Activated CD8-positive, alpha-beta memory T cell treated with anti-CD3 and anti-CD28 coated beads for 1 hour (primary cell): ENCODE measurements at regions not wholly inside any gene's neighbourhood (a gene's known extent, or its start where the extent isn't known, plus 50 kb on each side); places are given as distances from the start of the nearest gene placed in this dataset.
"Not testable (repeated sequence)": the region's sequence is repeated elsewhere in the genome, so short reads cannot be mapped to it uniquely, and the experiment has no call there.

Experiments used
- DNase-seq, 2 donors: peaks; one replicate each; pipeline ENCODE4 v3.0.0-alpha.2; 2020; ENCODE audit warnings: low read depth in 1 of 2; ENCODE audit errors: extremely low read depth in 1 of 2

GRCh38 chr9:135173066-135173465 lies 85.6 kb downstream of the OLFM1 start:
- DNase-seq: no peak

- no peak for DNase-seq
Observed at GRCh38 chr9:135174248-135174647, 86.8 kb downstream of the OLFM1 start.

GRCh38 chr9:135174981-135175380 lies 87.5 kb downstream of the OLFM1 start:
- DNase-seq: no peak

- no peak for DNase-seq
Observed at GRCh38 chr9:135176284-135176683, 88.8 kb downstream of the OLFM1 start.

GRCh38 chr9:135177562-135177961 lies 90.1 kb downstream of the OLFM1 start:
- not testable (repeated sequence) for DNase-seq

GRCh38 chr9:135178498-135178897 lies 91.0 kb downstream of the OLFM1 start:
- no peak for DNase-seq

GRCh38 chr9:135179041-135179440 lies 91.6 kb downstream of the OLFM1 start:
- DNase-seq: no peak

- no peak for DNase-seq
Observed at GRCh38 chr9:135179976-135180375, 92.5 kb downstream of the OLFM1 start.

- no peak for DNase-seq
Observed at GRCh38 chr9:135180586-135180985, 93.1 kb downstream of the OLFM1 start.

- DNase-seq: no peak
Observed at GRCh38 chr9:135181336-135181735, 93.9 kb downstream of the OLFM1 start.

GRCh38 chr9:135181841-135182240 lies 94.4 kb downstream of the OLFM1 start:
- DNase-seq: not testable (repeated sequence)

GRCh38 chr9:135183069-135183468 lies 95.6 kb downstream of the OLFM1 start:
- no peak for DNase-seq

- no peak for DNase-seq
Observed at GRCh38 chr9:135183528-135184180, 96.2 kb downstream of the OLFM1 start.

GRCh38 chr9:135184181-135185053 lies 96.9 kb downstream of the OLFM1 start:
- DNase-seq: no peak

GRCh38 chr9:135185060-135185459 lies 97.6 kb downstream of the OLFM1 start:
- no peak for DNase-seq

GRCh38 chr9:135186248-135187164 lies 99.0 kb downstream of the OLFM1 start:
- no peak for DNase-seq

GRCh38 chr9:135187365-135187764 lies 99.9 kb downstream of the OLFM1 start:
- DNase-seq: no peak

GRCh38 chr9:135188681-135189151 lies 101.2 kb downstream of the OLFM1 start:
- no peak for DNase-seq

GRCh38 chr9:135189497-135189896 lies 102.0 kb downstream of the OLFM1 start:
- DNase-seq: no peak

GRCh38 chr9:135190789-135191577 lies 103.5 kb downstream of the OLFM1 start:
- DNase-seq: no peak
